HFF-Myc (cell line): ENCODE measurements at regions not wholly inside any gene's neighbourhood (a gene's known extent, or its start where the extent isn't known, plus 50 kb on each side); places are given as distances from the start of the nearest gene placed in this dataset.
"Not testable (repeated sequence)": the region's sequence is repeated elsewhere in the genome, so short reads cannot be mapped to it uniquely, and the experiment has no call there.

Source experiments
- DNase-seq: peaks from one replicate; pipeline ENCODE4 v3.0.0-alpha.2; 2011; ENCODE audit warnings: low read depth; ENCODE audit errors: extremely low read depth
- H3K4me3 ChIP-seq: replicated peaks from 2 replicates; pipeline ENCODE4 v1.5.1; 2011; ENCODE audit warnings: low read depth, mild to moderate bottlenecking, control low read depth, low read length
- TF ChIP-seq, protein P1 (sequence below): IDR thresholded peaks from 2 replicates; pipeline ENCODE4 v1.5.1; 2012; ENCODE audit warnings: mild to moderate bottlenecking, low read depth, low read length, control low read depth; ENCODE audit errors: missing control alignments

DNA sequence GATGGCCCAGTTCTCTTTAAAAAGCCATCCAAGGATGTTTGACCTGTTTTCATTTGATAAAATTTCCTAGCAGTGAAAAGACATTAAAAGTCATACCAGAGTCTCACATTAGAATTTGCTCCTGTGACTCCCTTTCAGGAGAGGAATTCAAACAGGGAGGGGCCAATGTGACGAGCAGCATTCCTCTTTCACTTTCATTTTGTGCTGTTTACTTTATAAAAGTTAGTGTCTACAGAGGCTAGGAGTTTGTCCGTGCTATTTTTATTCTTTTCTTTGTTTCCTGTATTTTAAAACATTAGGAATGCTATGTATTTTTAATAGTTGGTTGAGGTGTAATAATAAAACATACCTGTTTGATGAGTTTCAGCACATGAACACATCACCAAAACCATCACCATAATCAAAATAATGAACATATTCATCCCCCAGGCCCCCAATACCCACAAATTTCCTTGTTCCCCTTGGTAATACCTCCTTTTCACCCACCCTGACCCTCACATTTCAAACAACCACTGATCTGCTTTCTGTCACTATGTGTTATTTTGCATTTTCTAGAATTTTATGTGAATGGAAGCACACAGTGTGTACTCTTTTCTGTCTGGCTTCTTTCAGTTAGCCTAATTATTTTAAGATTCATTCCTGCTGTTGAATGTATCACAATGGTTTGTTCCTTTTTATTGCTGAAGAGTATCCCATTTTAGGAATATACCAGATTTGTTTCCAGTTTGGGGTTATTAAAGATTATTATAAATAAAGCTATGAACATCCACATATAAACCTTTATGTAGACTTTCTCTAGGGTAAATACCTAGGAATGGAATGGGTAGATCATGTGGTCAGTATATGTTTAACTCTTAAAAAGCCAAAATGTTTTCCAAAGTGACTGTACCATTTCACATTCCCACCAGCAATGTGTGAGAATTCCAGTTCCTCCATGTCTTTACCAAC lies 129.5 kb downstream of the TENT5C start:
- peak overlapping the region; percentile 10 for H3K4me3 ChIP-seq
- TF ChIP-seq, protein P1, sequence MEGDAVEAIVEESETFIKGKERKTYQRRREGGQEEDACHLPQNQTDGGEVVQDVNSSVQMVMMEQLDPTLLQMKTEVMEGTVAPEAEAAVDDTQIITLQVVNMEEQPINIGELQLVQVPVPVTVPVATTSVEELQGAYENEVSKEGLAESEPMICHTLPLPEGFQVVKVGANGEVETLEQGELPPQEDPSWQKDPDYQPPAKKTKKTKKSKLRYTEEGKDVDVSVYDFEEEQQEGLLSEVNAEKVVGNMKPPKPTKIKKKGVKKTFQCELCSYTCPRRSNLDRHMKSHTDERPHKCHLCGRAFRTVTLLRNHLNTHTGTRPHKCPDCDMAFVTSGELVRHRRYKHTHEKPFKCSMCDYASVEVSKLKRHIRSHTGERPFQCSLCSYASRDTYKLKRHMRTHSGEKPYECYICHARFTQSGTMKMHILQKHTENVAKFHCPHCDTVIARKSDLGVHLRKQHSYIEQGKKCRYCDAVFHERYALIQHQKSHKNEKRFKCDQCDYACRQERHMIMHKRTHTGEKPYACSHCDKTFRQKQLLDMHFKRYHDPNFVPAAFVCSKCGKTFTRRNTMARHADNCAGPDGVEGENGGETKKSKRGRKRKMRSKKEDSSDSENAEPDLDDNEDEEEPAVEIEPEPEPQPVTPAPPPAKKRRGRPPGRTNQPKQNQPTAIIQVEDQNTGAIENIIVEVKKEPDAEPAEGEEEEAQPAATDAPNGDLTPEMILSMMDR: no peak
- no peak for DNase-seq

DNA sequence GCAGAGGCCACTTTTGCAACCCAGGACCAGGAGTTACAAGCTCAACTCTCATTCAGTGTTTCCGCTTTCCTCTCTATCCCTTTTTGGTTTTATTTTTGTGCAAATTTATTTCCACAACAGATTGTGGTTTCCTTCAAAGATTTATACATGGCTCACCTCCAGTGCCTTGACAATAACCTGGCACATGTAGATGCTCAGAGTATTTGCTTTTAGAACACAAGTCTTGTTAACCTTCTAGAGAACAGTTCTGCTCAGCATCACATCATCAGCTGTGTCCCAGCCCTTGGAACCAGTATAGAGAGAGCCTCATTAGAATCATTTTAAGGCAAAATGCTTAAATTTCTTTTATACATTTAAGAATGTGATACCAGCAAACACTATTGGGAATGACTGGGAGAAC lies 133.7 kb downstream of the TENT5C start:
- TF ChIP-seq, protein P1: no peak
- no peak overlapping the region for H3K4me3 ChIP-seq
- DNase-seq: no peak

DNA sequence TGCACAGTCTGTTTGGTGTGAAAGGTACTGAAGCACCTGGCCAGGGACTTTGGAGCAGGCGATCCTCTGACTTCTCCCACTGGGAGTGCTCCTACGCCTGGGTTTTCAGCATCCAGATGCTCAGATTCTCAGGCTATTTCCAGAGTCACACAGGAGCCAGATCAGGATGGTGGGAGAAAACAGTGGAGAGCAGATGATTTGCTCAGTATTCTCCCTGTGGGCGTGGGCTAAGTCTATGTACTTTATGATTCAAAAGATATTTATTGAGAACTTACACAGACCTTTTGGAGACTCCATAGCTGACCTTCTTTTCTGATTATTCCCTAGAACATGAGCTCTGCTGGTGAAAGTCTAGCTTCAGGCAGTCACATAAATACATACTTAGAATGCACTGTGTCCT lies 134.6 kb downstream of the TENT5C start:
- TF ChIP-seq, protein P1: no peak
- no peak overlapping the region for H3K4me3 ChIP-seq
- DNase-seq: no peak

DNA sequence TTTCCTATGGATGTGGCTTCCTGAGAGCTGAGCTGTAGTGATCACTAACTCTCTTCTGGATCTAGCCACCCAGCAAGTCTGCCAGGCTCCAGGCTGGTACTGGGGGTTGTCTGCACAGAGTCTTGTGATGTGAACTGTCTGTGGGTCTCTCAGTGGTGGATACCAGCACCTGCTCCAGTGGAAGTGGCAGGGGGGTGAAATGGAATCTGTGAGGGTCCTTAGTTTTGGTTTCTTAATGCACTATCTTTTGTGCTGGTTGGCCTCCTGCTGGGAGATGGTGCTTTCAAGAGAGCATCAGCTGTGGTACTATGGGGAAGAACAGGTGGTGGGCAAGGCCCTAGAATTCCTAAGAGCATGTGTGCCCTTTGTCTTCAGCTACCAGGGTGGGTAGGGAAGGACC lies 140.7 kb downstream of the TENT5C start:
- DNase-seq, H3K4me3 ChIP-seq: not testable (repeated sequence)

DNA sequence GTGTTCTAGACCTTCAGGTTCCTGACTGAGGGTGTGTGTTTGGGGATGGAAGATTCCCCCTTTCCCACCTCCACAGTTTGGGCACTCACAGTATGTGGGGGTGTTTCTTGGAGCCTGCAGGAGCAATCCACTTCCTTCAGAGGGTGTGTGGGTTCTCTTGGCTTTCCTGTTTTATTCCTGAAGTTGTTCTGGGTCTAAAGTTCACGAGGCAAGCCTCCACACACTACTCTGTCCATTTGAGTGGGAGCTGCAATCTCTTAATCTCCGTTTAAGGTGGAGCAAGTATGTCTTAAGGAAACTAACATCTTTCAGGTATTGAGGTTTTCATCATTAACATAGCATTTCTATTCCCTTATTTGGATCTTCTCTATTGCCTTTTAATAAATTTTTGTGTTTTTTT lies 141.8 kb downstream of the TENT5C start:
- no peak for DNase-seq
- no peak overlapping the region for H3K4me3 ChIP-seq
- TF ChIP-seq, protein P1: no peak

DNA sequence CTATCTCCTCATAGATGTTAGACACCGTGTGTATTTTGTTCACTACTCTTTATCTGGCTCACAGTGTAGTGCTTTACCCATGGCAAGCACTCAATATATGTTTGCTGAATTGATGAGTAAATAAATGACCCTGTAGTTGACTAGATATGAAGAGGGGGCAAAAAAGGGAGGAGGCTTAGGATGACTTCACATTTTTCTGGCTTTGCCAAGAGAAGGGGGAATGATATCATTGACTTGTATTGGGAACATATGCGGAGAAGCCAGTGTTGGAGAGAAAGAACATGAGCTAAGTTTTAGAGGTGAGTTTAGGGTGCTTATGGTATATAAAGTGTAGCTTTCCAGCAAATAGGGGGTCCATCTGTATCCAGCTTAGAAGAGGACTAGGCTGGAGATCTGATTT lies 145.5 kb downstream of the TENT5C start:
- no peak for DNase-seq
- TF ChIP-seq, protein P1: no peak
- H3K4me3 ChIP-seq: no peak overlapping the region

DNA sequence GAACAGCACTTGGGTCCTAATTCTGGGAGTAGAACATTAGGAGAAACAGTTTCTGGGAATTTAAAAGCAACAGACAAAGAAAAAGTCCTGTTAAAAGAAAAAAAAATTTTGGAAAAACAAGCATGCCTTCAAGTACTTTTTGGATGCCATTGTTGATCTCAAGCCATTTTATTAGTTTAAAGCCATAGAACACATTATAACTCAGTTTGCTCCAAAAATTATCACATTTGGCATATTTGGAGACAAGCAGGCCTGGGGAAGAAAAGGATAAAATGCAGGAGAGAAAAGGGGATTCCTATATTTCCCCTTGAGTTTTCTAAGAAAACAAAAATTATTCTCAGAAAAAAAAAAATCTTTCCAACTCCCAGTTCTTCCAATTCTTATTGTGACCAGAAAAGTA lies 146.8 kb downstream of the TENT5C start:
- no peak for DNase-seq
- H3K4me3 ChIP-seq: no peak overlapping the region
- TF ChIP-seq, protein P1: no peak
